GM12874 (cell line): ENCODE measurements at regions not wholly inside any gene's neighbourhood (a gene's known extent, or its start where the extent isn't known, plus 50 kb on each side); places are given as distances from the start of the nearest gene placed in this dataset.

Source experiments
- TF ChIP-seq, protein P1 (sequence below): IDR thresholded peaks from 2 replicates; pipeline ENCODE4 v1.5.1; 2011; ENCODE audit warnings: low read depth, mild to moderate bottlenecking, control low read depth, low read length, moderate library complexity; ENCODE audit not compliant: insufficient read depth

- TF ChIP-seq, protein P1, sequence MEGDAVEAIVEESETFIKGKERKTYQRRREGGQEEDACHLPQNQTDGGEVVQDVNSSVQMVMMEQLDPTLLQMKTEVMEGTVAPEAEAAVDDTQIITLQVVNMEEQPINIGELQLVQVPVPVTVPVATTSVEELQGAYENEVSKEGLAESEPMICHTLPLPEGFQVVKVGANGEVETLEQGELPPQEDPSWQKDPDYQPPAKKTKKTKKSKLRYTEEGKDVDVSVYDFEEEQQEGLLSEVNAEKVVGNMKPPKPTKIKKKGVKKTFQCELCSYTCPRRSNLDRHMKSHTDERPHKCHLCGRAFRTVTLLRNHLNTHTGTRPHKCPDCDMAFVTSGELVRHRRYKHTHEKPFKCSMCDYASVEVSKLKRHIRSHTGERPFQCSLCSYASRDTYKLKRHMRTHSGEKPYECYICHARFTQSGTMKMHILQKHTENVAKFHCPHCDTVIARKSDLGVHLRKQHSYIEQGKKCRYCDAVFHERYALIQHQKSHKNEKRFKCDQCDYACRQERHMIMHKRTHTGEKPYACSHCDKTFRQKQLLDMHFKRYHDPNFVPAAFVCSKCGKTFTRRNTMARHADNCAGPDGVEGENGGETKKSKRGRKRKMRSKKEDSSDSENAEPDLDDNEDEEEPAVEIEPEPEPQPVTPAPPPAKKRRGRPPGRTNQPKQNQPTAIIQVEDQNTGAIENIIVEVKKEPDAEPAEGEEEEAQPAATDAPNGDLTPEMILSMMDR: no peak
Measured at GRCh38 chr14:53599221-53599945, 357.2 kb downstream of the BMP4 start.

GRCh38 chr14:53596853-53597525, 359.6 kb downstream of the BMP4 start:
- TF ChIP-seq, protein P1: no peak

GRCh38 chr14:53591816-53592215, 364.8 kb downstream of the BMP4 start:
- TF ChIP-seq, protein P1: no peak

- TF ChIP-seq, protein P1: no peak
Measured at GRCh38 chr14:53581504-53581903, 375.1 kb downstream of the BMP4 start.

GRCh38 chr14:53571641-53572328, 384.8 kb downstream of the BMP4 start:
- TF ChIP-seq, protein P1: no peak

DNA sequence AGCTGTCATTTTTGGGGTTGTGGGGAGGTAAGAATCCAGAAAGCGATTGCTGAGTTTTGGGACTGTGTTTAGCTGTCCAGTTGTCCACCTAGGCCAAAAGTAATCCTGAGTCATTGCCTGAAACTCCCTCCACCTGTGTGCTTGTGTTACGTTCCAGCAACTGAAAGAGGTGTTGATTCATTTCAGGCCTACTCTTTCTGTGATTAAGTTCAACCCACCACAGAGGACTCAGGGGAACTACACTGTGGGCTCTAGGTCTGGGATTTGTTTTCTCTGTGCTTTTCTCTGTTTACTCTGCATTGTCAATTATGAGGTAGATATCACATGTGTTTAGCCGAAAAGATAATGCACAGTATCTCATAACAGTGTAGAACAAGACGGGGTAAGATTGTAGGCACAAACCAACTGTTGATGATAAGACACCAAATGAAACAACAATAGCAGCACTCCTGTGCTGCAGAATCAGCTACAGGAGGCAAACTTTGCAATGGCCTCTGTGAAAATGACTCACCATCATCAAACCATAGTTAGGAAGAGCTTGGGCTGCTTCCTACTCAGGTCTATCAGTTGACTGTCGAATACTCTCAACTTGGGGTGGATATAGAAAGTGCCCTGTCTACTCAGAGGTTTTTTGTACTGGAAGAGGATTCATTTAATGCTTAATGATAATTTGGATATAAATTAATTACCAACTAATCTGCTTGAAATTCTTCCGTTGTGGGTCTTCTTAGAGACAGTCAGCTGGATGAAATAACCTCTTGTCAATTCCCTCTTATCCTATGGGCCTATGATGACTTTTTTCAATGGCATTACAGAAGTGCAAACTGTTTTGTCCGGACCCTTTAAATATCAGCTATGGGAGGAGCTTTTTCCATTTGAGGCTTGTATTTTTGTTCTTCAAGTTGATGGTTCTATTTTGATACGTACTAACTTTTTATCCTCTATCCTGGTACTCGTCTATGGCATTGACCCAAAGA, 385.9 kb downstream of the BMP4 start:
- TF ChIP-seq, protein P1: no peak
